Suppressor macrophage (primary cell): ENCODE measurements at regions not wholly inside any gene's neighbourhood (a gene's known extent, or its start where the extent isn't known, plus 50 kb on each side); places are given as distances from the start of the nearest gene placed in this dataset.
A peak's percentile ranks its signal among the peaks of the same experiment; 100 is the strongest.

Source experiments
- DNase-seq, 4 experiments: peaks; one replicate each; pipeline ENCODE4 v3.0.0-alpha.2; 2020 to 2022

GRCh38 chr14:55500219-55500701 is 59.8 kb upstream of the TBPL2 start:
- DNase-seq = no peak

DNA sequence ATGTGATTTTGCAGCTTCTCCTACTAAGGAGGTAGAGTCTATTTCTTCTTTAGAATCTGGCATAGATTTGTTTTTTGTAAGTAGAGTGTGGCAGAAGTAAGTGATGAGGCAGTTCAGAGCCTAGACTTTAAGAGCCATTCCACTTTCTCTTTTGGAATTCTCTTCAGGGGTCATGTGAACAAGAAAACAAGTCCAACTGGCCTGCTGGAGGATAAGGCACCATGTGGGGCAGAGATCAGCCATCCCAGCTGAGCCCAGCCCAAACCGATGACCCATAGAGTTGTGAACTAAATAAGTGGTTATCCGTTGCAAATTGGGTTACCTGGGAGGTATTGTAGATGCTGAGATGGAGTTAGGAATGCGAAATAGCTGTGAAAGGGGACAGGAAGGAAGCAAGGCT is 60.3 kb upstream of the TBPL2 start:
- no peak for DNase-seq

DNA sequence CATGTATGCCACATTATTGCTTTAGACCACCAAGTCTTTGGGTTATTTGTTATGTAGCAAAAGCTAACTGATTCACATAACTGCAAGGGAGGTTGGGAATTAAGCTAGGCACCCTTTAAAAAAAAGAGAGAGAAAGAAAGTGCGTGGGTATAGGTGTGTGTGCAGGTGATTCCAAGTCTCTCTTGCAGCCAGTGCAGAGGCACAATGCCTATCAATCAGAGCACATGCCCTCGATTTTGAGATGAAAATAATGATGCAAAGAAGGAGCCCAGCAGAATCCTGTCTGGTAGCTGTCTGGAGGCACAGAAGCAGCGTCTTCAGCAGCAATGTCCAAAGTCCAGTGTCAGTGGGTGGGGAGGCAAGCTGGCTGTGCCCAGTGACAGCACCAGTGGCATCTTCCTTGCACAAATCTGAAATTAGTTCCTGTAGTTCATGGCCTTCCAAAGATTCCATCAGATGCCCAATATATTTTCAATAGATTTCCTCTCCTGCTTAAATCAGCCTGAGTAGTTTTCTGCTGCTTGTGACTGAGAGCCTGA is 62.4 kb upstream of the TBPL2 start:
- DNase-seq = no peak

GRCh38 chr14:55505846-55506245 is 65.4 kb upstream of the TBPL2 start:
- no peak for DNase-seq

DNA sequence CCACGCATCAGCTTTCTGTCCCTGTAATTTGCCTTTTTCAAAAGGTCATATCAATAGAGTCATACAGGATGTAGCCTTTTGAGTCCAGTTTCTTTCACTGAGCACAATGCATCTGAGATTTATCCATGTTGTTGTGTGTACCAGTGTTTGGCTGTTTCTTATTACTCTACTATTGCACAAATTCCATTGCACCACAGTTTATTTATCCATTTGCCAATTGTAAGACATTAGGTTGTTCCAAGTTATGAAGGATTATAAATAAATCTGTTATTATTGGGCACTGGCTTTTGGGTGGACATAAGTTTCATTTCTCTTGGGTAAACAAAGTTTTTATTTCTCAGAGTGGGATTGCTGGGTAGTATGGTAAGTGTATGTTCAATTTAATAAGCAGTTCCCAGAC is 68.3 kb upstream of the TBPL2 start:
- DNase-seq = no peak

- DNase-seq = no peak
These were observed 67.6 kb upstream of the KTN1 start for GRCh38 chr14:55512421-55512820.

DNA sequence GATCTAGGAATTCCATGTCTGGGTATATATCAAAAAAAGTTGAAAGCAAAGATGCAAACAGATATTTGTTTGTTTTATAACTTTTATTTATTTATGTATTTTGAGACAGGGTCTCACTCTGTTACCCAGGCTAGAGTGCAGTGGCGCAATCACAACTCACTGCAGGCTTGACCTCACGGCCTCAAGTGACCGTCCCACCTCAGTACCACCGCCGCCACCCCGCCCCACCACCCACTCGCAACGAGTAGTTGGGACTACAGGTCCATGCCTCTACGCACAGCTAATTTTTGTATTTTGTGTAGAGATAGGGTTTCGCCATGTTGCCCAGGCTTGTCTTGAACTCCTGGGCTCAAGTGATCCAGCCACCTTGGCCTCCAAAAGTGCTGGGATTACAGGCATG is 66.5 kb upstream of the KTN1 start:
- DNase-seq = no peak

- peak in 3 of 4 experiments; percentile 2 to 13 (median 6) for DNase-seq
These were observed 65.1 kb upstream of the KTN1 start for GRCh38 chr14:55514819-55515490.

- no peak for DNase-seq
These were observed 63.2 kb upstream of the KTN1 start for GRCh38 chr14:55516776-55517175.

DNA sequence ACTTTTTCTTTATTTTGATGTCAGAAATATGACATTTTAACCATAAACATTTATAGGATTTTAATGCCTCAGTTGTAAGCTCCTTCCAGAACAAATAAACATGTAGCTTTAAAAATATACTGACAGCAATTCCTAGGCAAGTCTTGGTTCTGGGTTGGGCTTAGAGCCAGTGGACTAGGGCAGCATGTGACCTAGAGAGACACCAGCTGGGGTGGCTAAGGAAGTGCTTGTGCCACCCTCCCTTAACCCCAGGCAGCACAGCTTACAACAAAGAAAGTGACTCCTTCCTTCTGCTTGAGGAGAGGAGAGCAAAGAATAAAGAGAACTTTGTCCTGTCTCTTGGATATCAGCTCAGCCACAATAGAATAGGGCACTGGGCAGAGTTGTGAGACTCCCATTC is 61.6 kb upstream of the KTN1 start:
- DNase-seq = peak; percentile 5 to 55 (median 47)

- no peak for DNase-seq
These were observed 60.4 kb upstream of the KTN1 start for GRCh38 chr14:55519473-55520080.

- no peak for DNase-seq
These were observed 56.7 kb upstream of the KTN1 start for GRCh38 chr14:55523321-55523720.
